GM21423 (cell line): ENCODE measurements at regions not wholly inside any gene's neighbourhood (a gene's known extent, or its start where the extent isn't known, plus 50 kb on each side); places are given as distances from the start of the nearest gene placed in this dataset.
"Not testable (repeated sequence)": the region's sequence is repeated elsewhere in the genome, so short reads cannot be mapped to it uniquely, and the experiment has no call there.

Experiments
- ATAC-seq: cut with Tn5 transposase; IDR thresholded peaks from one replicate; pipeline ENCODE4 v1.9.1; 2021; ENCODE audit warnings: mild to moderate bottlenecking, moderate library complexity; ENCODE audit not compliant: unreplicated experiment

GRCh38 chr6:6966569-6966968, 141.2 kb upstream of the RREB1 start:
- ATAC-seq, result no peak

DNA sequence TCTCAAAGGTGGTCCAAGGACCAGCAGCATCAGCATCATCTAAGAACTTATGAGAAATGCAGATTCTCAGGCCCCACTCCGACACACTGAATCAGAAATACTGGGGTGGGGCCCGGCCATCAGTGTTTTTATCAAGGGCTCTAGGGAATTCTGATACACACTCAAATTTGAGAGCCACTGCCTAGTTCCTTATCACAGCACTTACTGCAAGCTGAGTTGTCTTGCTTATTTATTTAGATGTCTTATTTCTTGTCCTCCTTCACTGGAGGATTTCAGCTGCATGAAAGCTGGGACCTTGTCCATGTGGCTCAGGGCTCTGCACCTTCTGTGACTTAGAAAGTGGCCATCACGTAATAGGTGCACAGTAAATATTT, 139.4 kb upstream of the RREB1 start:
- no peak for ATAC-seq

DNA sequence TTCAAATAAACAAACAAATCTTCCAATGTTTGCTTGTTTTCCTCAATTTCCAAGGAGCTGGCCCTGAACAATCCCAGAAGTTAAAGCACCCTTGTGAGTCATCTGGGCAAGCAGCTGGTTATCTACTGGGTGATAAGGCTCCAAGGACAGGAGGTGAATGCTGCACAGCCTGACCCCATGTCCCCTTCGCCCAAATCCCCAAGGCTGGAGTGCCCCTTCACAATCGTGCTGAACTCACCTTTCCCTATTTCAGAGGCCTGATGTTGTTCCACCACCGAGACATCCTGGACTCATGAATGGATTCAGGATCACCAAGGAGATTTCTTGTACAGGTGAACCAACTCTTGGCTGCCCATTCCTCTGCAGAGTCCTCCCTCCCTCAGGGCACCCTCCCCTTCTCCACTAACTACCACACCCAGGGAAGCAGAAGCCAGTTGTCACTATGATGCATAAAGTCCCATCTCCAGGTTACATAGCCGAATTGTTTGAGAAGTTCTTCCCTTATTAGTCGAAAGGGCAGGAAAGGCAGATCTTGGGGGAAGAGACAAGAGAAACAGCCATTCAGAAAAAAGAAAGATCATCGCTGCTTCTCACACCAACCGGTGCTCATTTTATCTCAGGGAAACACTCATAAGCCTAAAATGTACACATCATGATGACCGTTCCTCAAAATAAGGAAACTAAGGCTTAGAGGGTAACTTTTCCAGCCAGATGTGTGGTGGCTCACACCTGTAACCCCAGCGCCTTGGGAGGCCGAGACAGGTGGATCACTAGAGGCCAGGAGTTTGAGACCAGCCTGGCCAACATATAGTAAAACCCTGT, 138.8 kb upstream of the RREB1 start:
- ATAC-seq, result no peak

GRCh38 chr6:6969761-6970223, 138.0 kb upstream of the RREB1 start:
- no peak for ATAC-seq

DNA sequence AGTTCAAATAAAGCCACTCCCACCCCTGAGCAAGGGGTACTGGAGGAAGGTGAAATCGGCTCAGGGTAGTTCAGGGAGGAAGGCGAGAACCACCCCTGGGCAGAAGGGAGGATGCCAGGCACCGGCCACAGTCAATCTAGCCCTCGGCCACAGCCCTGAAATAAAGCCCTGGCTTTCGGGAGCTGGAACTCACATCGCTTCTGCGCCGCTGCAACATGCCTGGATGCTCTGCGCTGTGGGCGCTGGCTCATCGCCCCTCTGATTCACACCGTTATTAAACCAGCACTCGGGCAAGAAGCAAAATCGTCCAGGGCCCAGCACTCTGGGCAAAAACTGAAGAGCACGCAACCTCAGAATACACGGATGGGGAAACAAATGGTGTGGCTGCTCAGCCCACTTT, 136.9 kb upstream of the RREB1 start:
- no peak for ATAC-seq

DNA sequence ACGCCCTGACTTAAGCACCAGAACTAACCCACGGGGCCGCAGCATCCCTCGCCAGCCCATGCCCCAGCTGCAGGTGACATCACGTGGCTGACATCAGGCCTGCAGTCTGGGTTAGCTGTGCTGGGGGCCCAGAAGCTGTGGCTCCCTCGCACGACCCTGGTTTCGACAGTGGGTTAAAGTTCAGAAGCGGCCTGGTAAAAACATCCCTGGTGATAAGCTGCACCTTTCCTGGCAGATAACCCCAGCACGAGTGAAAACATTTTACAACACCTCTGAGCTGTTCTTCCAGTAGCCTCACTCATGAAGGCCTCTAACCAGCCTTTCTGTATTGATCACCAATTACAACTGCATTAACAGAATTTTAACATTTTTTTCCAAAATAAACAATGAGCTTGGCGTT, 136.4 kb upstream of the RREB1 start:
- no peak for ATAC-seq

GRCh38 chr6:6972456-6972855, 135.3 kb upstream of the RREB1 start:
- ATAC-seq, result no peak

- no peak for ATAC-seq
Measured at GRCh38 chr6:6973721-6974120, 134.0 kb upstream of the RREB1 start.

- no peak for ATAC-seq
Measured at GRCh38 chr6:6975459-6976111, 132.2 kb upstream of the RREB1 start.

DNA sequence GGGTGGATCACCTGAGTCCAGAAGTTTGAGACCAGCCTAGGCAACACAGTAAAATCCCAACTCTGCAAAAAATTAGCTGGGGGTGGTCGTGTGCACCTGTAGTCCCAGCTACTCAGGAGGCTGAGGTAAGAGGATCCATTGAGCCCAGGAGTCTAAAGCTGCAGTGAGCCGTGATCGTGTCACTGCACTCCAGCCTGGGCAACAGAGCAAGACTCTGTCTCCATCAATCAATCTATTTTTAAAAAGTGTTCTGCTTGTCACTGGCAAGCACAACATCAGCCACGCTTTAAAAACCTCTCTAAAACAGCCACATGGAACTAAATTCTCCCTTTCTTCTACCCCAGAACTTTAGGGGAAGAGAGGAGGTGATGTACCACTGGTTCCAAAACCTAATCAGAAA, 131.6 kb upstream of the RREB1 start:
- ATAC-seq, result no peak

GRCh38 chr6:6978731-6979130, 129.0 kb upstream of the RREB1 start:
- no peak for ATAC-seq

DNA sequence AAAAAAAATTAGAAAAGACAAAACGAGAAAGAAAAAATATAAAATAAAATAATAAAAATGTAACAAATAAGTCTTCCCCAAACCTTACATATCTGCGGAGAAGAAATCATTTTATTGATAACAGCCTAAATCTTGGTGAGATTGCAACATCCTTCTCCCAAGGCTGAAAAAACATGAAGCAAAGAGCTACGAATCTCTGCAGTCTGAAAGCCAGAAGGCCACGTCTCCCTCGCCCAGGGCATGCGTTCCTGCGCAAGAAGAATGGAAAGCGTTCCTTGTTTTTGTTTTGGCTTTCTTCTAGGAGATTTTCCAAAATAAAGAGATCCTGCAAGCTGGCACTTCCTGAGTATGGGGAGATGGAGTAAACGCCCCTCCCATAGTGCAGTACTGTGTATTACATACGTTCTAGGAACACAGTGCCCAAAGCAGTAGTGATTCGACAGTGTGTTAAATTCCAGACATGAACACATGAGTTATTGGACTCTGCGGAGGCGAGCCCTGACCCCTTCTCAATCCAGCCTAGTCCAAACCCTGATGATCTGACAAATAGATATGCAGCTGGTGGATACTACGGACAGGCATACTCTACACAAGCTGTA, 126.7 kb upstream of the RREB1 start:
- no peak for ATAC-seq

DNA sequence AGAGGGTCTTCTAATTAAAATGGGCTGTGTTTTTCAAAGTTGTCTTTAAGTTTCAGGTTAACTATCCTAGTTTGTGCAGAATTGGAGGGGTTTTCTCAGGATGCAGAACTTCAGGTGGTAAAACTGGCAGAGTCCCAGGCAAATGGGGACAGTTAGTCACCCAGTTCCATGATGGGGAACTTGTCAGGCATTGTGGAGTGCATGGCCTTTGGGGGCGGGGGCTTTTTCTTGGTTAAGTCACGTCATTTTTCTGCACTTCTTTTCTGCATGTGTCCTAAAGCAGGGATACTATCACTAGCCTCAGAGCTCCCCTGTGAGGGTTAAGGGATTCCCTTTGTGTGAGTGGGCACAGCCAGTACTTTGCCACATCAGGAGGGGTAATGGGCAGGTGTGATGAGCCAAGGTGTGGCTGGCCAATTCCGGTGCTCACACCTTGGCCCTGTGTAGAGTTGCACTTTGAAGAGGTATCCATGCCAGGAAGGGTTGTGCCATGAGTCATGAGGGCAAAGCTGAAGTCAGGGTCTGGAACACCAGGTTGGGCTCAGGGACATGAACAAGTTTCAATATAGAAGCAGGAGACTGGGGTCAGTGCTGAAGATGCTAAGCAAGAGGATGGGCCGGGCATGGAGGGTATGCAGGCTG, 126.0 kb upstream of the RREB1 start:
- ATAC-seq, result no peak

DNA sequence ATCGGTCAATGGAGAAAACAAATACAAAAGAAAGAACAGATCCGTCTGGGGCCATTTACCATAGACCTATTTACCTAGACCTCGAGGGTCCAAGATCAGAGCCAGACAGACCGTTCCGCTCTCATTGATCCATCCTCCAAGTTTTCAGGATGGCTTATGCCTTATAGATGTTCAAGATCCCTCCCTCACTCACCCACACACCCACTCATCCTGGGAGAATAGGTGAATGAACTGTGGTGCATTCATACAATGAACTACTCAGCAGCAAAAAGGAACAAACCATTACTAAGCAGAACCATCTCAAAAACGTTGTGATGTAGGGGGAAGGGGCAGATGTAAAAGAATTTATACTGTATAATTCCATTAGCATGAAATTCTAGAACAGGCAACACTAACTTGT, 125.1 kb upstream of the RREB1 start:
- ATAC-seq, result no peak

DNA sequence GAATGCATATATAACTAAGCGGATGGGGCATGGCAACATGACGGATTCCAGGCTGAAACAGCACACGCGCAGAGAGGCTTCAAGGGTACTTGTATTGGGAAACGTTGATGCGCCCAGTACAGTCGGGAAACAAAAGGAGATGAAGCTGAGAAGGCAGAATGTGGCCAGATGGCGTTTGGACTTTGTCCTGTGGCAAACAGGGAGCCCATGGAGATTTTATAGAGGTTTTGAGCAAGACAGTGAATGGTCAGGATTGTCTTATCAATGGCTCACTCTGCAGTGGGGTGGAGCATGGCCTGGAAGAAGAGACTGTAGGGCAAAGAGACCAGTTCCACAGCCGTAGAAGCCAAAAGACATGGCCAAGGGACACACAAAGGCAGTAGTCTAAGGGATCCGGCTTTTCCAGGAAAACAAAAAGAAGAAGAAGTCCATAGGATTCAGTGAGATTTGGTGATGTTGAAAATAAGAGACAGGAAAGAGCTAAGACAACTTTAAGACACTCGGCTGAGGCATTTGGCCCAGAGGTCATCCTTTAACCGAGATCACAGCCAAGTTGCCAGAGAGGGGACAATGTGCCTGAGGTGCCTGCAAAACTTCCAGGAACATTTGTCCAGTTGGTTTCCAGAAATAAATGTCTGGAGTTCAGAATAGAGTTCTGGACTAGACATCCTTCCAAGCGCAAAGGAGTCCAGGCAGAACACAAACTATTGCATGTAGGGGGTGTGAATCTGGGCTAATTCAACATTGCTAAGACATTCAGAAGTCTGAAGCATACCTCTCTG, 123.0 kb upstream of the RREB1 start:
- no peak for ATAC-seq

DNA sequence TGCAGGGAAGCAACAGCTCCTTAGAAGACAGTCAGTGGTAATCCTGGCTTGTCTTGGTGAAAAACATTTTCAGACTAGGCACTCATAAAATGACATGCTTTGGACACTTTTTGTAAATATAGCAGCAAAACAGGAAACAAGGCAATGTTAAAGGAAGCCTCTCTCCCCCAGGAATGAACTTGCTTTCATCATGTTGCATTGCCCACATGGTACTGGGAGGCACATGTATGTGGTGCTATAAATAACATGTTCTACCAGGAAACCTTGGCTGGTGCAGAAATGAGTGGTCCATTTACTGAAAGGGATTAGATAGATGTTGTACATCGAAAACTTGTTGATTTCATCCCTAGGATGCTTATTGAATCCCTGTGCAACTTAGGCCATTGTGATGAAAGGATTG, 121.4 kb upstream of the RREB1 start:
- ATAC-seq, result no peak

DNA sequence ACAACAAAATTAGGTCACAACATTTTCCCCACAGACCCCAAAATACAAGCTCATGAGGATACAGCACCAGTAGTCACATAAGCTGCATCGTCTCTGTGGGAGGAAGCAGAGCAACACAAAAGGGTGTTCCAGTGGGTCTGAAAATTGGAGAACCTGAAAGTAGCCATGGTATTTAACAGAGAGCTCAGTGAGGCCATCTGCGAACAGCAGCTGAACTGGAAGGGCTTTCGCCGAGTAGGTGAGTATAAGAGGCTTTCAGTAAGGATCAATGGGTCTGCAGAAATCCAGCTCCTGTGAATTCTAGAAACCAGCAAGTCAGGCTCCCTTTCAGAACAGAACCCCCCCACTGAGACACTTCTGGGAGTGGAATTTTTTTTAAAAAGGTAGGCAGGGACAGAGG, 120.0 kb upstream of the RREB1 start:
- ATAC-seq, result no peak

DNA sequence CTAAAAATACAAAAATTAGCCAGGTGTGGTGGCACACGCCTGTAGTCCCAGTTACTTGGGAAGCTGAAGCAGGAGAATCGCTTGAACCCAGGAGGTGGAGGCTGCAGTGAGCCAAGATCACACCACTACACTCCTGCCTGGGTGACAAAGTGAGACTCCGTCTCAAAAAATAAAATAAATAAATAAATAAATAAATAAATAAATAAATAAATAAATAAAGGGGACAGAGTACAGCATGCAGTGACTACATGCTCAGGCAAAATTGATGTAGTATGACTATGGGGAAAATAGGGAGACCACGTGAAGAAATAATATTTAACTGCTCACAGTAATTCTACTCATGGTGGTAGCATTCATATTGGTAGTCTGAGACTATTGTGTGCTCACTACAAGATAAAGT, 117.7 kb upstream of the RREB1 start:
- ATAC-seq, result not testable (repeated sequence)

- ATAC-seq, result no peak
Measured at GRCh38 chr6:6993503-6994237, 114.1 kb upstream of the RREB1 start.

DNA sequence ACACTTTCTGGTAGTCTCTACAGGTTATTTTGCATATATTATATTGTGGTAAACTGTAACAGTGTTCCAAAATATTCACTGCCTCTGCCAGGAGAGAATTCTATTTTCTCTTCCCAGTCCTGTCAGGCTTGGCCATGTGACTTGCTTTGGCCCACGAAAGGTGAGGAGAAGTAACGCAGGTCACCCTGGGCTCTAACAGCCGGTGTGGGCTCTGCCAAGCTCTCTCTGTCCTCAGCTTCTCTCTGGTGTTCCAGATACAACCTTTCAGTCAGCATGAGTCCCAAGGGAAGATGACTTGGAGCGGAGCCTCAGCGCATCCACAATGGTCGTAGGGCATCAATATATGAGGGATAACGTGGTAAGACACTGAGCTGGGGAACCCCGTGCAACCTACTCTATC, 113.0 kb upstream of the RREB1 start:
- no peak for ATAC-seq
